Heart right ventricle (tissue), 16 donors: ENCODE measurements at regions not wholly inside any gene's neighbourhood (a gene's known extent, or its start where the extent isn't known, plus 50 kb on each side); places are given as distances from the start of the nearest gene placed in this dataset.
"Not testable (repeated sequence)": the region's sequence is repeated elsewhere in the genome, so short reads cannot be mapped to it uniquely, and the experiment has no call there.

Source experiments
- ATAC-seq, 8 donors: fragments of 200-7000 bp; cut with Tn5 transposase; one replicate each; pipeline ENCODE4 v1.9.1; 2020; ENCODE audit warnings: mild to moderate bottlenecking in 8 of 8, moderate library complexity in 8 of 8, moderate number of reproducible peaks in 1 of 8
- DNase-seq, 2 donors: peaks; one replicate each; pipeline ENCODE4 v3.0.0-alpha.2; 2020
- H3K27ac ChIP-seq, 10 donors: fragments of 200-600 bp; sonication (generic) in 2 of 10; one replicate each; pipeline versions ENCODE4 v1.5.0 to v1.8.0; 2020 to 2022; ENCODE audit warnings: mild to moderate bottlenecking in 3 of 10
- H3K27me3 ChIP-seq, 7 donors: fragments of 200-600 bp; one replicate each; pipeline ENCODE4 v1.8.0; 2021 to 2022; ENCODE audit warnings: mild to moderate bottlenecking in 2 of 7
- H3K36me3 ChIP-seq, 9 donors: fragments of 200-600 bp; sonication (generic) in 1 of 9; one replicate each; pipeline versions ENCODE4 v1.5.0 to v1.8.0; 2020 to 2022; ENCODE audit warnings: mild to moderate bottlenecking in 2 of 9
- H3K4me1 ChIP-seq, 9 donors: fragments of 200-600 bp; sonication (generic) in 1 of 9; one replicate each; pipeline versions ENCODE4 v1.5.0 to v1.8.0; 2020 to 2022; ENCODE audit warnings: mild to moderate bottlenecking in 4 of 9
- H3K4me3 ChIP-seq, 10 donors: fragments of 200-600 bp; sonication (generic) in 2 of 10; one replicate each; pipeline versions ENCODE4 v1.5.0 to v1.8.0; 2020 to 2022; ENCODE audit warnings: mild to moderate bottlenecking in 7 of 10, moderate library complexity in 2 of 10
- H3K9me3 ChIP-seq, 11 donors: fragments of 200-600 bp in 10 of 11; sonication (generic) in 2 of 11; one replicate each; pipeline versions ENCODE4 v1.5.0 to v1.8.0; 2013 to 2022; ENCODE audit warnings: mild to moderate bottlenecking in 2 of 11, control low read depth in 1 of 11, moderate library complexity in 1 of 11
- WGBS, 2 donors: extraction: QIAGEN DNeasy Blood & Tissue Kit; methylation state at CpG; one replicate each; pipeline ENCODE4 v1.1.7; 2013; ENCODE audit warnings: inconsistent platforms in 1 of 2; 5-methylcytosine and 5-hydroxymethylcytosine counted together
- intact Hi-C, 10 donors: fragments of 100-400 bp; cut with DNase I; formaldehyde crosslinking; loops; one replicate each; pipeline versions ENCODE4 v1.11.1 to v1.14.2; 2022
- TF ChIP-seq, protein P1 (sequence below), 9 donors: fragments of 200-600 bp; sonication (generic) in 2 of 9; IDR thresholded peaks; one replicate each; pipeline versions ENCODE4 v1.5.0 to v1.8.0; 2021 to 2022; ENCODE audit warnings: antibody characterized with exemption in 9 of 9, mild to moderate bottlenecking in 5 of 9, moderate library complexity in 1 of 9
- donor health status: Arrhythmogenic right ventricular cardiomyopathy.
- donor health status: ischemic (EF 13 %, LVEDD 7.1; RV severe dilation, severe dysfunction).
- donor health status: healthy with polysubstance abuse.
- donor health status: DM: no; HTN: yes; CAD: no.
- donor health status: DM: no; HTN: no; CAD: no.
- donor health status: ischemic (EF 25% LVEDD 6.9; RV normal size, moderate dysfunction).
- donor health status: ischemic (EF 25% LVEDD 5.7; RV mildly dilated, moderate dysfunction).
- donor health status: healthy.
- donor health status: DM: yes; HTN: yes; CAD: no.
- donor health status: Ischemic cardiomyopathy.
- donor health status: ischemic (EF 35%, LVEDD 5.7; RV mildly dilated, moderate dysfunction).
- donor health status: nonischemic (EF 11% LVEDD 7.7; RV severe dilation, severe dysfunction).
- donor health status: DM: yes; HTN: yes; CAD: no.
- donor health status: PGD.
- donor health status: ischemic (EF 29% LVEDD 5.4; RV normal size, mild dysfunction).
- donor health status: nonischemic (EF 23%, LVEDD 6.1; RV moderate dilation, normal function).

DNA sequence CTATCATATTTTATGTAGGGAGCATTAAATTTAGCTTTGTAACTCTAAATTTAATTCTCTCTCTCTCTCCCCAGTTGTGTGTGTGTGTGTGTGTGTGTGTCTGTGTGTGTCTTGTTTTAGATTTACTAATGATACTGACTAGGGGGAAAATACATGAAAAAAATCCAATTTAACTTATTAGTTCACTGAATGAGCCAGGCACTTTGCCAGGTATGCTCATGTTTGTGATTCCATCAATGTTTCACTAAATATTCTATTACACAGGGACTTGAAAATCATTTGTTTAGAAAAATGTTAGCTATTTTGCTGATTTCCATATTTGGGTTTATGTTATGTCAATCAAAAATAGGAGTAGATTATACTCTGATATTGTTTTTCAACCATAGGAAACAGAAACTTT lies 203.7 kb upstream of the ZNF804A start:
- no peaks in the 10 kb centered on the region for H3K36me3 ChIP-seq
- ATAC-seq (no peak), DNase-seq (no peak)
- no peaks in the 10 kb centered on the region for H3K4me1 ChIP-seq
- no peak overlapping the region for H3K4me3 ChIP-seq
- intact Hi-C loops: no loop called here
- no peak overlapping the region for H3K27ac ChIP-seq
- TF ChIP-seq, protein P1, sequence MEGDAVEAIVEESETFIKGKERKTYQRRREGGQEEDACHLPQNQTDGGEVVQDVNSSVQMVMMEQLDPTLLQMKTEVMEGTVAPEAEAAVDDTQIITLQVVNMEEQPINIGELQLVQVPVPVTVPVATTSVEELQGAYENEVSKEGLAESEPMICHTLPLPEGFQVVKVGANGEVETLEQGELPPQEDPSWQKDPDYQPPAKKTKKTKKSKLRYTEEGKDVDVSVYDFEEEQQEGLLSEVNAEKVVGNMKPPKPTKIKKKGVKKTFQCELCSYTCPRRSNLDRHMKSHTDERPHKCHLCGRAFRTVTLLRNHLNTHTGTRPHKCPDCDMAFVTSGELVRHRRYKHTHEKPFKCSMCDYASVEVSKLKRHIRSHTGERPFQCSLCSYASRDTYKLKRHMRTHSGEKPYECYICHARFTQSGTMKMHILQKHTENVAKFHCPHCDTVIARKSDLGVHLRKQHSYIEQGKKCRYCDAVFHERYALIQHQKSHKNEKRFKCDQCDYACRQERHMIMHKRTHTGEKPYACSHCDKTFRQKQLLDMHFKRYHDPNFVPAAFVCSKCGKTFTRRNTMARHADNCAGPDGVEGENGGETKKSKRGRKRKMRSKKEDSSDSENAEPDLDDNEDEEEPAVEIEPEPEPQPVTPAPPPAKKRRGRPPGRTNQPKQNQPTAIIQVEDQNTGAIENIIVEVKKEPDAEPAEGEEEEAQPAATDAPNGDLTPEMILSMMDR (IDR thresholded peaks at IDR 0.05): no peak
- H3K9me3 ChIP-seq: peaks cover 0 to 11% (median 0%) of the 10 kb centered on the region in 11 donors
- no peaks in the 10 kb centered on the region for H3K27me3 ChIP-seq

DNA sequence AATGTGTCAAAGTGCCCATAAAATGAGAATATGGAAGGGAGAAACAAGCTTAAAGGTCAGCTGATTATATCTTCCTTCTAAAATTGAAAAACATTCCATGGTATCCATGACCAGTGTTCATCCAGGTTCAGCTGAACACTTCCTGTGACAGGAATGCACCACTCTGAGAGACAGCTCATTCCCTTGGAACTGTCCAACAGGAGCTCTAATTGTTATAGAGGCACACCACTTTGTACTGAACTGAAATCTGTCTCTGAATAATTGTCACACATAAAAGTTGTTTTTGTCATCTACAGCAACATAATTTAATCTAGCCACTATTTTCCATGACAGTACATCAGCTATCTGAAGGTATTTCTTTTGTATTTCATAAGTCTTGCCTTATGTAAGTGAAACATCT lies 195.9 kb upstream of the ZNF804A start:
- ATAC-seq (no peak), DNase-seq (no peak)
- no peaks in the 10 kb centered on the region for H3K4me1 ChIP-seq
- H3K9me3 ChIP-seq: peaks cover 0 to 13% (median 0%) of the 10 kb centered on the region in 11 donors
- H3K27ac ChIP-seq: no peak overlapping the region
- TF ChIP-seq, protein P1 (IDR thresholded peaks at IDR 0.05): no peak
- no peaks in the 10 kb centered on the region for H3K27me3 ChIP-seq
- intact Hi-C loops: no loop called here
- H3K4me3 ChIP-seq: no peak overlapping the region
- H3K36me3 ChIP-seq: no peaks in the 10 kb centered on the region

DNA sequence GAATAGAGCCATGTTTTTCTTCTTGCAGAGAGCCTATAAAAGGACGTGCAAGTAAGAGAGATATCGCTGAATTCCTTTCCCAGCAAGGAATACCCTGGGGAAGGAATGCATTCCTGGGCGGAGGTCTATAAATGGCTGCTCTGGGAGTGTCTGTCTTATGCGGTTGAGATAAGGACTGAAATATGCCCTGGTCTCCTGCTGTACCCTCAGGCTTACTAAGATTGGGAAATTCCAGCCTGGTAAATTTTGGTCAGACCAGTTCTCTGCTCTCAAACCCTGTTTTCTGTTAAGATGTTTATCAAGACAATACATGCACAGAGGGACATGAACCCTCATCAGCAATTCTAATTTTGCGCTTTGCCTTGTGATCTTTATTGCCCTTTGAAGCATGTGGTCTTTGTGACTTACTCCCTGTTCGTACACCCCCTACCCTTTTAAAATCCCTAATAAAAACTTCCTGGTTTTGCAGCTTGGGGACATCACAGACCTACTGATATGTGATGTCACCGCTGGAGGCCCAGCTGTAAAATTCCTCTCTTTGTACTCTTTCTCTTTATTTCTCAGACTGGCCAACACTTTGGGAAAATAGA lies 191.2 kb upstream of the ZNF804A start:
- H3K4me1 ChIP-seq, H3K27ac ChIP-seq, ATAC-seq, H3K36me3 ChIP-seq, DNase-seq, H3K27me3 ChIP-seq, H3K4me3 ChIP-seq, intact Hi-C loops: not testable (repeated sequence)
- 59 to 61% methylated on average over 7 of the region's 7 CpGs for WGBS, 2 donors
- H3K9me3 ChIP-seq: peaks cover 0 to 18% (median 0%) of the 10 kb centered on the region in 11 donors

DNA sequence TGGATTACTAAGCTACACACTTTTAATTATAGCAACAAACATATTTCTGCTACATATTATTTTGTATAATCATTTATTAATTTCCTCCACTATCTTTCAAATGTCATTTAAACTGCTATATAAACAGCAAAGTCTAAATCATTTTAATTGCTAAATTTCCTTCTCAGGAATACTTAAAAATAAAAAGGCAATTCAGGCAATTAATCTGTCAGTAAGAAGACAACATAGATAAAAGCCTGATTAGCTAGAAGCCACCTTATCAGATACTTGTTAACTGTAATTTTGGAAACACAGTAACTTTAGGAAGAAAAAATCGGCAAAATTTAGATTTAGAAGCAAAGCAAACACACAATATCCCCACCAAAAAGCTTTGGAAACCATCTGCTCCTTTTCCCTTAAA lies 188.2 kb upstream of the ZNF804A start:
- no peak overlapping the region for H3K27ac ChIP-seq
- DNase-seq (no peak), ATAC-seq (no peak)
- no peaks in the 10 kb centered on the region for H3K27me3 ChIP-seq
- no peak overlapping the region for H3K4me3 ChIP-seq
- WGBS, 2 donors: 60 to 71% methylated on average over 1 of the region's 1 CpG
- peaks cover 0 to 18% (median 0%) of the 10 kb centered on the region in 11 donors for H3K9me3 ChIP-seq
- H3K36me3 ChIP-seq: no peaks in the 10 kb centered on the region
- TF ChIP-seq, protein P1 (IDR thresholded peaks at IDR 0.05): no peak
- no peaks in the 10 kb centered on the region for H3K4me1 ChIP-seq
- intact Hi-C loops: no loop called here

DNA sequence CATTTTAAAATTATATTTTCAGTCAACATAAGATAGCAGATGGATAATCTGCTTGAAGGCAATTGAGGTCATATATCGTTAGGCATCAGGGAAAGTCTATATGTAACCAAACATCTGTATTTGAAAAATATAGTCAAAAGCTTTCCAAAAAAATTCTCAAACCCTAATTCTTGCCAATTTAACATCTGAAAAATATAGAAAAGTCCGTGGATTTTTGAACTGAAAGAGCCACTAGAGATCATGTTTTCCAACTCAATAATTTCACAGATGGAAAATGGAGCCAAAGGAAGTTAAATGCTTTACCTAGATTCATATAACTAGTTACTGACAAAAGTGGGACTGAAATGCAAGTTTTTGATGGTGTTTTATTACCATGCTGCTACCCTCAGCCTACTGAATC lies 185.1 kb upstream of the ZNF804A start:
- Histone ChIP-seq H3K36me3 (no peaks in the 10 kb centered on the region), H3K4me1 (no peaks in the 10 kb centered on the region), H3K4me3 (no peak overlapping the region), H3K9me3 (peaks cover 0 to 4% (median 0%) of the 10 kb centered on the region in 11 donors), H3K27ac (no peak overlapping the region), H3K27me3 (no peaks in the 10 kb centered on the region)
- no peak for ATAC-seq
- DNase-seq: no peak
- TF ChIP-seq, protein P1 (IDR thresholded peaks at IDR 0.05): no peak
- intact Hi-C loops: no loop called here
- WGBS, 2 donors: 68 to 82% methylated on average over 2 of the region's 2 CpGs
